ENCODE measurements at regions not wholly inside any gene's neighbourhood (a gene's known extent, or its start where the extent isn't known, plus 50 kb on each side); places are given as distances from the start of the nearest gene placed in this dataset.

DNA sequence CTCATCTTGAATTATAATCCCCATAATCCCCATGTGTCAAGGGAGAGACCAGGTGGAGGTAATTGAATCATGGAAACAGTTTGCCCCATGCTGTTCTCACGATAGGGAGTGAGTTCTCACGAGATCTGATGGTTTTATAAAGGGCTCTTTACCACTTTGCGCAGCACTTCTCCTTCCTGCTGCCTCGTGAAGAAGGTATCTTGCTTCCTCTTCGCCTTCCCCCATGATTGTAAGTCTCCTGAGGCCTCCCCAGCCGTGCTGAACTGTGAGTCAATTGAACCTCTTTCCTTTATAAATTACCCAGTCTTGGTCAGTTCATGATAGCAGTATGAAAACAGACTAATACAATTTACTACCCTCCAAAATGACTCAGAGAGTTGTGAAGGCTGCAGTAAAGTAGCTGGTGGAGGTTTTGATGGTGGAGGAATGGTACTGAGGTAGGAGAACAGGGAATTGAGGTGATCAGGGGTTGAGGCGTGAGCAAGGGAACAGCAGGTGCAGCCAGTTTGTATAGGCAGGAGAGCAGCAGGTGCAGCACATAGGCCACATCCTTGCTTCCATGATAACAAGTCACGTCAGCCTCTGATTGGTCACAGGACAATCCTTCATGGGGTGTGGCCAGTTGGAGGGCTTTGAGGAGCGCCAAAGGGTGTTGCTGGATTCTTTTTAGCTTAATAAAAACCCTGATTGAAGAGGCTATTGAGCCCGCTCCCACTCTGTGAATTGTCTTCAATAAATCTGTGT, 150.0 kb downstream of the CDC5L start:
- ChIA-PET POLR2A (no interaction called here), CTCF (no interaction called here)
- Mint-ChIP-seq H3K27ac (no peak overlapping the region), H3K4me3 (no peak overlapping the region), H3K9me3 (no peaks in the 10 kb centered on the region), H3K4me1 (no peaks in the 10 kb centered on the region), H3K27me3 (no peaks in the 10 kb centered on the region), H3K36me3 (ENCODE audit: low read depth) (no peaks in the 10 kb centered on the region)
- DNase-seq, result no peak

DNA sequence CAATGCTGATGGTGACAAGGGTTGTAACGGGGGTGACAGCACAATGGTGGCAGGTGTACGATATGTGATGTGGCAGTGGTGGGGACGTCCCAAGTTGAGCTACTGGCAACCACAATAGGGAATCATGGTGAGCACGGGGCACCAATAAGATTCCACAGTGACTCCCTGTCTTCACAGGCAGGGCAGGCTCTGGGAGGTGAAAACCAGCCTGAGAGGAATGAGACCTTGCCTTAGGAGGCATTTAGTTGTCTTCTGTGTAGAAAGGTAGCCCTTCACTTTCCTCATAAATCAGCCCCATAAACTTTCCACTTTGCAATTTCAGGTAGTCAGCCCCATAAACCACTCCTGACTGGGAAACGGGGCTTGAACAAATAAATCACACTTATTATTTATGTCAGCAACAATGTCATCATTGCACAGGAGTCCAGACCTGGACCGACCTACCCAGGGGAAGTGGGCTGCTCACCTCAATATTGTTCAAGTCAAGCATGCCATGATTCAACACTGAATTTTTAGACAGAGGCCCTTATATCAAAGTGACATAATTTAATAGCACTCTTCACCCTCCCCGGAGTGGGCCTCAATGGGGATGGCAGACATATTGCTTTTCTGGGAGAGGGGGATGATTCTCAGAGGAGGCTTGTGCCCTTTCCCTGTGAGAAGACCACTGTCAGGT, 150.8 kb downstream of the CDC5L start:
- POLR2A ChIA-PET, result interaction anchor here (1.0 kb wide), 1 partner anchor 10 kb away, joined by 3 read pairs; no protein-coding TSS in a partner anchor
- H3K36me3 Mint-ChIP-seq (ENCODE audit: low read depth), result no peaks in the 10 kb centered on the region

DNA sequence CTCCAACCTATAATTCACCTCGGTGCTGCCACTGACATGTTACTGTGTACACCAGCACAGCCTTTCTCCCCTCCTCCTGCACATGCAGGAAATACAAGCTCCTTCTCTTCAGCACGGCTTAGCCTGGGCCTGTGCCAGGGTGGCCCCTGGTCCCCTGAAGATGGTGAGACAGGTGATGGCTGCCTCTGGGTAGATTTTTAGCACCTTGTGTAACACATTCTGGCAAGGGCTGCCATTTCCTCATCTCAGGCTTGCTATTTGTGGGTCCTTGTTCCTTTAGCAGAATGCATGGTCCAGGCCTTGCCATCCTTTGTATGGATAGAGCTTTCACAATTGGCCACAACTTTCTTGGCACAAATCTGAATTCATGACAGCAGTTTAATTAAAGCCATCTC, 151.3 kb downstream of the CDC5L start:
- ChIA-PET POLR2A (interaction anchor here (1.0 kb wide), 1 partner anchor 10 kb away, joined by 3 read pairs; no protein-coding TSS in a partner anchor), CTCF (no interaction called here)
- Mint-ChIP-seq H3K9me3 (no peaks in the 10 kb centered on the region), H3K27ac (no peak overlapping the region), H3K4me3 (no peak overlapping the region), H3K27me3 (peaks cover 3% of the 10 kb centered on the region), H3K4me1 (no peaks in the 10 kb centered on the region), H3K36me3 (ENCODE audit: low read depth) (no peaks in the 10 kb centered on the region)
- DNase-seq, result no peak

More for the DNA sequence above, 150.8 kb downstream of the CDC5L start:
- Mint-ChIP-seq H3K27me3 (peaks cover 3% of the 10 kb centered on the region), H3K9me3 (no peaks in the 10 kb centered on the region), H3K4me1 (no peaks in the 10 kb centered on the region), H3K27ac (no peak overlapping the region), H3K4me3 (no peak overlapping the region)
- no peak for DNase-seq
- CTCF ChIA-PET, result no interaction called here

DNA sequence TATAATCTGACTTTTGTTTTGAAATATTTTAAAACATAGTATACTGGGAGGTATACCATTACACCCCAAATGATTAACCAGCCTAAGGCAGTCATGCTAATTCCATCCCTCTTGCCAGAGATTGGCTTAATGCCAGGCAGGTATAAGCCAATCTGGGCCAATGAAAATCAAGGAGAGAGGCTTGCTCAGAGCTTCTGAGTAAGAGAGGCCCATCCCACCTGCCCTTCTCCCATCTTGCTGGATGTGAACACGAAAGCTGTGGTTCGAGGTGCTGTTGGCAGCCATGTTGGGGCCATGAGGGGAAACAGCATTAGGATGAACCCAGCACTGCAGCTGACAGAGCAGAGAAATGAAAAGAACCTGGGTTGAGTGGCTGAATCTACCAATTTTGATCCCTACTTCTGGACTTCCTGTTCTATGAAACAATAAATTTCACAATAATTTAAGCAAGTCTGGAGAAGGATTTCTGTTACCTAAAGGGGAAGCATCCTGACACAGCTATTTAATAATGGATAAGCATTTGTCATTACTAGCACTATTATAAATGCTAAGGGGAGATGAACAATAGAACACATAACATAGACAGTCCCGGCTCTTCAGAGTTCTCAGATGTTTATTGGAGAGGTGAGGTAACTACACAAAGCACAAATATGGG, 152.3 kb downstream of the CDC5L start:
- Mint-ChIP-seq H3K4me3 (no peak overlapping the region), H3K9me3 (no peaks in the 10 kb centered on the region), H3K27ac (no peak overlapping the region), H3K27me3 (peaks cover 6% of the 10 kb centered on the region), H3K36me3 (ENCODE audit: low read depth) (no peaks in the 10 kb centered on the region), H3K4me1 (no peaks in the 10 kb centered on the region)
- ChIA-PET POLR2A (no interaction called here), CTCF (no interaction called here)
- no peak for DNase-seq

DNA sequence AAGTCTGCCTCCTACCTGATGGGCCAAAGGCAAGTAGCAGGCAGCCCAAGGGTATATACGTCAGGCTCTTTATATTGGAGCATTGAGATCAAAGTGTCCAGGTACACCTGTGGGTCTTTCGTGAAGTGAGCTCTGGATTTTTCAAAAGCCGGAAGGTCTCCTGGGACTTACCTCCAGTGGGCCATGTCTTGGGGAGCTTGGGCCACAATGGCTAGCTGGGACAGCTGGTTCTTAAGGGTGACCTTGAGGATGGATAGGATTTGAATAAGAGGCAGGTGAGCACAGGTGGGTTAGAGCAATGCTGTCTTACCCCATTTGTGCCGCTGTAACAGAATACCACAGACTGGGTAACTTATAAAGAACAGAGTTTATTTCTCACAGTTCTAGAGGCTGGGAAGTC, 153.4 kb downstream of the CDC5L start:
- peaks cover 11% of the 10 kb centered on the region for H3K27me3 Mint-ChIP-seq
- ChIA-PET CTCF (no interaction called here), POLR2A (no interaction called here)
- no peaks in the 10 kb centered on the region for H3K36me3 Mint-ChIP-seq (ENCODE audit: low read depth)
- H3K4me1 Mint-ChIP-seq, result no peaks in the 10 kb centered on the region
- H3K4me3 Mint-ChIP-seq, result no peak overlapping the region
- H3K9me3 Mint-ChIP-seq, result no peaks in the 10 kb centered on the region
- H3K27ac Mint-ChIP-seq, result no peak overlapping the region
- no peak for DNase-seq

DNA sequence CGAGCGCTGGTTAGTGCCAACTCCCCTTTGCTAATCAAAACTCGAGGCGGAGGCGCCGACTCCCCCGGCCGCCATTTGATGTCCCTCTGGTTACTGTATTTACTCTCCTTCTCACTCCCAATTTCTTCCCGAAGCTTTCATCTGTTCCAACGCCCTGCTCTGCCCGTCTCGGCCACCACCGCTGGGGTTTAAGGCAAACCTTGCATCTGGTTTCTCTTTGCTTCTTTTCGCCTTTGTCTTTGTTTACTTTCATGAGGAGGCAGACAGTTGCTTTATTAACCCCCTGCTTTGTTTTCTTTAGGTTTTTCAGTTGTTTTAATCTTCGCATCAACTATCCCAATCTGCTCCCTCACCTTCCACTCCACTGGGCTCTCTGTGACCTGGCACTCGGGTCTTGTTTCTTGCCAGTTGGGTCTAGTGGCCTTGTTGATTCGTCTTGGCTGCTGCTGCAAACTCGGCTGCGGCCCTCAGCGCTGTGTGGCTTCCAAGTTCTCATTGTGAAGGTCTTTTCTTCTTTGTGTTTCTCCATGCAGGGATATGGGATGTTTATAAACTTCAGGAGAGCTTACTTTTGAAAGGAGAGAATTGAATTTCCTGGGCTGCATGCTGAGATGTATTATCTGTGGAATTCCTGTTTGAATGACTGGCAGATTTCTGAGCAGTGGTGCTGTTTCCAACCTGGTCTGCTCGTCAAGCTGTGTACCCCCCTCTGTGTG, 155.1 kb downstream of the CDC5L start:
- no peaks in the 10 kb centered on the region for H3K36me3 Mint-ChIP-seq (ENCODE audit: low read depth)
- no peak overlapping the region for H3K27ac Mint-ChIP-seq
- ChIA-PET POLR2A (no interaction called here), CTCF (no interaction called here)
- H3K4me3 Mint-ChIP-seq, result no peak overlapping the region
- no peak for DNase-seq
- H3K4me1 Mint-ChIP-seq, result no peaks in the 10 kb centered on the region
- peaks cover 12% of the 10 kb centered on the region for H3K27me3 Mint-ChIP-seq
- H3K9me3 Mint-ChIP-seq, result no peaks in the 10 kb centered on the region

DNA sequence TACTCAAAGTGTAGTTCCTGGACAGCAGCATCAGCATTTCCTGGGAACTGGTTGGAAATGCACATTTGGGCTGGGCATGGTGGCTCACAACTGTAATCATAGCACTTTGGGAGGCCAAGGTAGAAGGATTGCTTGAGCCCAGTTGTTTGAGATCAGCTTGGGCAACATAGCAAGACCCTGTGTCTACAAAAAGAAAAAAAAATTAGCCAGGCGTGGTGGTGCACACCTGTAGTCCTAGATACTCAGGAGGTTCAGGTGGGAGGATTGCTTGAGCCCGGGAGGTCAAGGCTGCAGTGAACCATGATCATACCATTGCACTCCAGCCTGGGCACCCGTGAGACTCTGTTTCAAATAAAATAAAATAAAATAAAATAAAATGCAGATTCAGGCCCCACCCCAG, 156.2 kb downstream of the CDC5L start:
- H3K36me3 Mint-ChIP-seq (ENCODE audit: low read depth), result no peaks in the 10 kb centered on the region
- POLR2A ChIA-PET, result no interaction called here

DNA sequence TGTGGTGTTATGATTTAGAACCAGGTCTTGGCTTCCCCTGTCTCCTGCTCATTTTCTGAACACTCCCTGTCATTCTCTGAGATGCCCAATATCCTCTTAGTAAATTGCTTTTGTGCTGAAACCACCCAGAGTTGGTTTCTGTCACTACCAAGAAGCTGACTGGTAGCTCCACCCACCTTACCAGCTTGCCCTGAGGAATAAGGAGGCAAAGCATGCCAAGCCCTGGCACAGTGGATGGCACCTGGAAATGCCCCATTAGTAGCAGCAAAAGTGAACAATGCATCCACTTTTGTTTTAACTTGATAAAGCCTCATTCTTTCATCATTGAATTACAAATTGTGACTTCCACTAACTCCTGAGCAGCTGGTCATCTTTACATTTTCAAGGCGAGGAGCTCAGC, 157.7 kb downstream of the CDC5L start:
- Mint-ChIP-seq H3K9me3 (no peaks in the 10 kb centered on the region), H3K4me3 (no peak overlapping the region)

More for the DNA sequence above, 156.2 kb downstream of the CDC5L start:
- CTCF ChIA-PET, result no interaction called here
- Mint-ChIP-seq H3K27ac (no peak overlapping the region), H3K4me1 (no peaks in the 10 kb centered on the region), H3K9me3 (no peaks in the 10 kb centered on the region), H3K27me3 (peaks cover 12% of the 10 kb centered on the region), H3K4me3 (no peak overlapping the region)
- DNase-seq, result no peak

DNA sequence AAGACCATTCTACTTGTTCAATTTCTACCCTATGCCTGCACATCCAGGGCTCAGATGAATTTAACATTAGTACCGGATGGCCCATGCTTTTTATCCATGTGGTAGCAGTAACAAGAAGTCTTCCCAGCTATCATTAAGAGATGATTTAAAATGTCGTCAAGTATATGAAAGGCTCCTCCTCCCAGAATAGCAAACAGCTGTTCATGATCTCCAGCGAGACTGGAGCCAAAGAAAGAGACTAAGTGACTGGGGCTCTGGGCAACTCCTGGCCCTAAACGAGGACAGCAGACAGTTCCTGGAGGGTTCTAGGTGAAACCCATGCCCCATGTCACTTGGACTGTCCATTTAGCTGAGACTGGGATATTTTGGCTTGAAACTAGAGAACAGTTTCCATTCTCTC, 160.8 kb downstream of the CDC5L start:
- Mint-ChIP-seq H3K27ac (no peak overlapping the region), H3K36me3 (ENCODE audit: low read depth) (no peaks in the 10 kb centered on the region), H3K9me3 (no peaks in the 10 kb centered on the region), H3K4me3 (no peak overlapping the region), H3K27me3 (peaks cover 9% of the 10 kb centered on the region), H3K4me1 (no peaks in the 10 kb centered on the region)
- CTCF ChIA-PET, result no interaction called here
- no peak for DNase-seq
- POLR2A ChIA-PET, result no interaction called here

More for the DNA sequence above, 157.7 kb downstream of the CDC5L start:
- Mint-ChIP-seq H3K27me3 (peaks cover 12% of the 10 kb centered on the region), H3K4me1 (no peaks in the 10 kb centered on the region), H3K27ac (no peak overlapping the region), H3K36me3 (ENCODE audit: low read depth) (no peaks in the 10 kb centered on the region)
- ChIA-PET POLR2A (no interaction called here), CTCF (no interaction called here)
- no peak for DNase-seq

DNA sequence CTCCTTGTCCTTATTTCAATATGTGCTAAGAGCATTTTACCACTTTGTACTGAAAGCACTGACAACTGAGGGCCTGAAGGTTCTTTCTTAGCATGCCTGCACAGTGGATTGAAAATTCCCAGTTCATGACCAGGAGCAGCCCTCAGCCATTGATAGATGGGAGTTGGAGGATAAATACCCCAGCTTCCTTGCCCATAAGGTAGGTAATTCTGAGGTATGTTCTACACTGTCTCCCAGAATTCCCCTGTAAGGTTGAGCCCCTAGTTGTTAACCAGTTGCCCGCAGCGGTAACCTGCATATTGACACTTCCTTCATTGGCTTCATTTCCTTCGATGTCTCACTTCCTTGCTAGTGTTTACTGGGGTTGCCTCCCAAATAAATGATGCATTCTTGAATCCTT, 162.0 kb downstream of the CDC5L start:
- POLR2A ChIA-PET, result no interaction called here
- CTCF ChIA-PET, result no interaction called here
- Mint-ChIP-seq H3K27ac (no peak overlapping the region), H3K9me3 (no peaks in the 10 kb centered on the region), H3K4me1 (no peaks in the 10 kb centered on the region), H3K4me3 (no peak overlapping the region), H3K36me3 (ENCODE audit: low read depth) (no peaks in the 10 kb centered on the region), H3K27me3 (peaks cover 8% of the 10 kb centered on the region)
- DNase-seq, result no peak

DNA sequence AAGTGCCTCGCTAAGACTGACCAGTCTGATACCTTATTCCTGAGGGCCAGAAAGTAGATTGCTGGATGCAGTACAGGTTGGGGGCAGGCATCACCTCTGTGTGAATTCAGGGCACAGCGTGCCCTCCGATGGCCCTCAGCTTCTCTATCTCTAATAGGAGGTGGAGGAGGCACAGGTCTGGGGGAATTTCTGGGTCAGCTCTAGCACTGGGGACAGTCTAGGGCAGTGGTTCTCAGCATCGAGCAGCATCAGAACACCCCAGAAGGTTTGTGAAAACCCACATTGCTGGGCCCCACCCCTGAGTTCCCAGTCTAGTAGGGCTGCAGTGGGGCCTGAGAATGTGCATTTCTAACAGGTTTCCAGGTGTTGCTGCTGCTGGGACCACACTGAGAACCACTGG, 166.7 kb downstream of the CDC5L start:
- H3K4me1 Mint-ChIP-seq, result no peaks in the 10 kb centered on the region
- H3K27ac Mint-ChIP-seq, result no peak overlapping the region
- ChIA-PET POLR2A (no interaction called here), CTCF (no interaction called here)
- no peak for DNase-seq
- peaks cover 9% of the 10 kb centered on the region for H3K27me3 Mint-ChIP-seq
- no peaks in the 10 kb centered on the region for H3K9me3 Mint-ChIP-seq
- no peaks in the 10 kb centered on the region for H3K36me3 Mint-ChIP-seq (ENCODE audit: low read depth)
- H3K4me3 Mint-ChIP-seq, result no peak overlapping the region

DNA sequence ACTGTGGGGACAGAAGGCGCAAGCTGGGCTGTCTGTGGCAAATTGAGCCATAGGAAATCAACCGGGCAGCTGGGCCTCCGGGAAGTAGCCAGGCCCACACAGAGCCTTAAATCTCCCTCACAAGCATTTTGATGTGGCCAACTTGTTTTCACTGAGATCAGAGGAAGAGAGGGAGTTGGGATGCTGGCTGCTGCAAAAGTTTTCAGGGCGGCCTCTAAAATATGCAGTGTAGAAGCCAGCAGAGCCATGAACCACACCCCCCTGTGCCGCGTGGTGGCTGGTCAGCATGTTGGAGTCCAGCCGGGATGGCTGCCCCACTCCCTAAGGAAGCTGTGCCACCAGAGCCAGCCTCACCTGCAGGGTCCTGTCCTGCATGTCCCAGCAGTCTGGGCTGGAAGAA, 167.4 kb downstream of the CDC5L start:
- H3K36me3 Mint-ChIP-seq (ENCODE audit: low read depth), result no peaks in the 10 kb centered on the region
- CTCF ChIA-PET, result no interaction called here

DNA sequence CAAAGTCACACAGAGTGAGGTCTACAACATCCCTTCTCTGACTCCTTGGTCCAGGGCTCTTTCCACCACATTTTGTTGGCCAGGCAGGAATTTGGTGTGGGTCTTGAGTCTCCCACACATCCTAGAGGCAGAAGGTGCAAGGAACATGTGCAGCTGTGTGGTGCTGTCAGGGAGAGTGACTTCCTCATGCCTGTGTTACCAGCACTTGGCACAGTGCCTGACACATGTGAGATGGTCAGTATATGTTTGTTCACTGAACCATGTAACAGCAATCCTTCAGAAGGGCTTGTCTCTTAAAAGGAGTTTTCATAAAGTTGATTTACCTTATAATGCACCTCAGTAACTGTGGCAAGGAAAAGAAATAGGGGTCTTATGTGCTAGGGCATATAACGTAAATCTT, 168.5 kb downstream of the CDC5L start:
- peaks cover 21% of the 10 kb centered on the region for H3K27me3 Mint-ChIP-seq
- H3K4me1 Mint-ChIP-seq, result peaks cover 1% of the 10 kb centered on the region
- POLR2A ChIA-PET, result no interaction called here
- no peak overlapping the region for H3K4me3 Mint-ChIP-seq
- CTCF ChIA-PET, result no interaction called here
- DNase-seq, result no peak
- H3K27ac Mint-ChIP-seq, result no peak overlapping the region
- H3K36me3 Mint-ChIP-seq (ENCODE audit: low read depth), result no peaks in the 10 kb centered on the region
- H3K9me3 Mint-ChIP-seq, result no peaks in the 10 kb centered on the region

More for the DNA sequence above, 167.4 kb downstream of the CDC5L start:
- no peak for DNase-seq
- Mint-ChIP-seq H3K27ac (no peak overlapping the region), H3K27me3 (peaks cover 14% of the 10 kb centered on the region), H3K9me3 (no peaks in the 10 kb centered on the region), H3K4me1 (no peaks in the 10 kb centered on the region), H3K4me3 (no peak overlapping the region)
- POLR2A ChIA-PET, result no interaction called here

All from activated CD4-positive, alpha-beta memory T cell treated with anti-CD3 and anti-CD28 coated beads, Interleukin-2, amount 10 ng/mL, durations not matched to agents 7 days and 5 days (primary cell).